Anterior cingulate cortex (tissue), 58 donors: ENCODE measurements at regions not wholly inside any gene's neighbourhood (a gene's known extent, or its start where the extent isn't known, plus 50 kb on each side); places are given as distances from the start of the nearest gene placed in this dataset.
A peak's percentile ranks its signal among the peaks of the same experiment; 100 is the strongest.
"Not testable (repeated sequence)": the region's sequence is repeated elsewhere in the genome, so short reads cannot be mapped to it uniquely, and the experiment has no call there.

Source experiments
- DNase-seq, 58 donors: peaks; one replicate each; lab custom pipeline; 2025; lab: John Stamatoyannopoulos, UW

DNA sequence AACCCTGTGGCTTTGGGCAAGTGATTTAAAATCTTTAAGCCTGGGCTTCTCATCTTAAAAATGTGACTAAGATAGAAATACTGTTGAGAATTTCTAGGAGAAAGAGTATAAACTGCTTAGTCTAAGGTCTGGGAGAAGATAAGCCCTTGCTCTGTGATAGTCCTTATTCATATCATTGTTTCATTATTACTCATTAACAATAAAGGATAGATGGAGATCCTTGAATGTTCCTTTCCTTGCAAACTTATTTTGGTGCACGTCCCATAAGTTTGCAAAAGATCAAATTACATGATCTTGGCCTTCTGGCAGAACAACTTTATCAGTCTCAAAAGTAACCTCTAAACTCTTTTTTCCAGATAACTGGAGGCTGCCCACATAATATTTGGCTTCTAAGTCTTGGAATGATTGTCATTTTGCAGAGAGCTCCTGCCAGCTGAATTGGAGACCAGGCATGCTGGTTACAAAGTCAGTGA, 138.3 kb downstream of the FAM124B start:
- no peak for DNase-seq

- no peak for DNase-seq
Observed at GRCh38 chr2:224261326-224261725, 140.6 kb downstream of the FAM124B start.

DNA sequence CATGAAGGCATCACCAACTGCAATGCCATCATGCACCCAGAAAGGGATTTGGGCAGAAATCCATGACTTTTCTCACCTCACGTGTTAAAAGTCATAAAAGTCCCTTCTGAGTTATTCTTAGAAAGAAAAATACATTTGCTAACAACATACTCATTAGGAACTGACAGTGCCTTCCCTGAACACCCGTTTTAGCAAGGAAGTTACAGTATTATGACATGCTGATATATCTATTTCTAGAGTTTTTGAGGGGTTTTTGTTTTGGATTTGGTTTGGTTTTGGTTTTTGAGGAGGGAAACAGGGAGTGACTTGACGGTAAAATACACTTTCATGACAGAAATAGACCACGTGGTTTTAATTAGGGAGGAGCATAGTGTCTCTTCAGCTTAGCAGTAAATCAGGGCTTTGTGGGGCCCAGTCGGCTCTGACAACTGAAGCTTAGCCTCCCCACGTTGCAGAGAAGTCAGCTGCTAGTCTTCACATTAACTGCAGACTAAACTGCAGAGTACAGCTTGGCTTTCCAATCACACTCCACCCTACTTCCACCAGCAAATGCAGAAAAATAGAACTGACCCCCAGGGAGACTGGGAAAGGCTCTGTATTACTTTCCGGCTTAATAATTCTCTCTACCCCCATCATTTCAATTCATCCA, 141.4 kb downstream of the FAM124B start:
- peak in 3 of 58 donors; percentile 1 to 16 (median 3) for DNase-seq

GRCh38 chr2:224259831-224260230, 142.1 kb downstream of the FAM124B start:
- DNase-seq: no peak

DNA sequence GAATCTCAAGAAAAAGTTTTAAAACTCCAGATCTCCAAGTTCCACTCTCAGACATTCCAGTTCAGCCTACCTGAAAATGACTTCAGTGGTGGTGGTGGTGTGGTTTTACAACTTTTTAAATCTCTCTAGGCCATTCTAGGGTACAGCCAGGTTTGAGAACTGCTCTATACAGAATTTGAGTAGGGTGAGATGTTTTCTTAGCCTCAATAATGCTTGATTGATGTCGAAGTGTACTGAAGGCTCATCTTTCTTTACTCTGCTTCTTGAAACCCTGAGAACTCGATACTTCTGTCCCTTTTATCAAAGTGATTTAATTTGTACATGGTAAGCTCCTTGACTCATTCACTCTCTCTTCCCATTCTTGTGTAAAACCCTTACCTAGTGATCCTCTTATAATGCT, 143.8 kb downstream of the FAM124B start:
- DNase-seq: no peak

DNA sequence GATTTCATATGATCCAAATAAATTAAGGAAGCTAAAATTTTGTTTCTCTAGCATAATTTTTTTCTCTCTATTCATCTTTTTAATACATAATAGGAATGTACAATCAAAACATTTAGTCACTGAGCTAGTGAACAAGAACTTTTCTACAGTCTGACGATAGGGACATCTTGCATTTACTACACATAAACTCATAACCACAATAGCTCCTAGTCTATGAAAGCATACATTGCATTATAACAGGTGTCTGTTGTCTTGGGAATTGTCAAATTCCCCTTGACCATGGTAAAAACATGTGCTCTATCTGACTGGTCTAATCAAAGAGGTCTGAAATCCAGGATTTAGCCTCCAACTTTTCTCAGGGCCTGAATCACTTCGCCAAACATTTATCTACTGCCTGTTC, 144.8 kb downstream of the FAM124B start:
- DNase-seq: no peak

DNA sequence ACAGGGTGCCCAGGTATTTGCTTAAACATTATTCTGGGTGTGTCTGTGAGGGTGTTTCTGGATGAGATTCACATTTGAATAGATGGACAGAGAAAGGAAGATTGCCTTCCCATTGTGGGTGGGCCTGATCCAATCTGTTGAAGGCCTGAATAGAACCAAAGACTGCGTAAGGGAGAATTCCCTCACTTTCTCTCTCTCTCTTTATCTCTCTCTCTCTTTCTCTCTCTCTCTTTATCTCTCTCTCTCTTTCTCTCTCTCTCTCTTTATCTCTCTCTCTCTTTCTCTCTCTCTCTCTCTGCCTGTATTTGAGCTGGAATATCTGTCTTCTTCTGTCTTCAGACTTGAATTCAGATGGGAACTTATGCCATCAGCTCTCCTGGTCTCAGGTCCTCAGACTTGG, 148.4 kb downstream of the FAM124B start:
- no peak for DNase-seq

GRCh38 chr2:224252631-224253030, 149.3 kb downstream of the FAM124B start:
- no peak for DNase-seq

DNA sequence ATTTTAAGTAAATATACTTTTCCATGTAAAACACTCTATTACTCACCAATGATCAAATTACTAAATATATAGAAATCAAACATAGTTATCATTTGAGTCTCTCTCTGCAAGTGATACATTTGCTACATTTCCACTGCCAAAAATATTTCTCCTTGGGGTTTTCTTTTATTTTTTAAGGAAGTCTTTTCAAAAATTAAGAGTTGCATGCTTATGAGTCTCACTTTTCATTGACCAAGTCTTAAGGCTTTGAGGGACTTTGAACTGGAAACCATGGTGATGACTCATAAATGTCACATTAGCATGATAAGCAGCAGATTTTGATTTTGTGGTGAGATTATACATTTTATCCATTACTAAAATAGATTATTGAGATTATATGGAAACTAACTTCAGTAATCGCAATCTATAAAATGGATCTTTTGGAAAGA, 152.9 kb downstream of the FAM124B start:
- no peak for DNase-seq

DNA sequence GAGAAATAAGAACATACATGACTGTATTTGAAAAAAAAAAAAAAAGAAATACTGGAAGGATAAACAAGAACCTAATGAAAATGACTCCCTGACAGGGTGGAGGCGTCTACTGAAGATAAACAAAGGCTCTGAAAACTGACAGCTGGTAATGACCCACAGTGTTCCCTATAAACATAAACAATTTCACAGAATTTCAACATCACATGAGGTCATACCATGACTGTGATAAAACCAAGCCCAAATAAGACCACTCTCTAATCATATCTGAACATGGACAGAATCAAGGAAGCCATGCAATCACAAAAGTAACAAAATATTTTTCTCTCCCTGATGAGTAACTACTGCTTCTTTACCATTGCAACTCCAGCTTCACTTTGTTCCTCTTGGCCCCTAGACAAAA, 159.3 kb downstream of the FAM124B start:
- DNase-seq: no peak

DNA sequence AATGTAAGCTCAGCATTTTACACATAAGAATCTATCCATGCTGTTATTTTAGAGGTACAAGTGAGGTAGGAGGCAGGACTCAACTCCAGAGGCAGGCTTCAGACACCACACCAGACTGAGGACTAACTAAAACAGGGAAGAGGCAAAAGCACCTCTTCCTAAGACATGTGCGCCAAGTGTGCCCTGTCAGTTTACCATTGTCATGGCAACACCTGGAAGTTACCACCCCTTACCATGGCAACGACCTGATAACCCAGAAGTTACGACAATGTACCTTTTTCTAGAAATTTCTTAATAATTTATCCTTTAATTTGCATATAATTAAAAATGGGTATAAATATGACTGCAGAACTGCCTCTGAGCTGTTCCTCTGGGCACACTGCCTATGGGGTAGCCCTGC, 160.1 kb downstream of the FAM124B start:
- no peak for DNase-seq

DNA sequence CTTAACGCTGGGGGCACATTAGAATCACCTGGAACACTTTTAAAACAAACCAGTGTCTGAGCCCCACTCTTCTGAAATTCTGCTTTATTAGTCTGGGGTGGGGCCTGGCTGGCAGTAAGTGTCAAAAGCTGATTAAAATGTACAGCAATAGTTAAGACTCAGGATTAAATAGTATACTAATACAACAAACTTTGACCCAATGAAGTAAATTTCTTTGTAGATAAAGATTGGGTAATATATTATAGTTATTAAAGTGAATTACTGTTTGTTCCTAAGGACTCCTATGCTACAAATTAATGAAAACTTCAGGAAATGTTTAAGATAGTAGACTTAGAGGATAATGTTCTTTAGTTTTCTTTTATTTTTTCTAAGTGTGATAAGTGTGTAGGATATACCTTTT, 160.9 kb downstream of the FAM124B start:
- DNase-seq: no peak

- no peak for DNase-seq
Observed at GRCh38 chr2:224223851-224224555, 177.9 kb downstream of the FAM124B start.

GRCh38 chr2:224222974-224223373, 178.9 kb downstream of the FAM124B start:
- no peak for DNase-seq

DNA sequence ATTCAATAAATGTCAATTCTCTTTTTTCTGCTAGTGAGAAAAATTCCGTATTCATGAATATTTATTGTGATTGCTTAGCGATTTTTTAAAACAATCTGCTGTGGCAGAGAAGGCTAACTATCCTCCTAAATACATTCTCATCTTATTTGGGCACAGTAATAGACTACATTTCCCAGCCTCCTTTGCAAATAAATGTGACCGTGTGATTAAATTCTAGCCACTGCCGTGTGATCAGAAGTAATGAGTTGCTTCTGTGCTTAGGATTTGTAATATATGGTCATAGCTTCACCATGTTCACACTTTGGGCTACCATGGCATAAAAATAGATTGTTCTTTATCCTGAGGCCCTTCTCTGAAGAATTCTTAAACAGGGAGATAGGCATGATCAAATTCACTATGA, 179.6 kb downstream of the FAM124B start:
- DNase-seq: no peak

GRCh38 chr2:224221455-224221913, 180.4 kb downstream of the FAM124B start:
- no peak for DNase-seq

DNA sequence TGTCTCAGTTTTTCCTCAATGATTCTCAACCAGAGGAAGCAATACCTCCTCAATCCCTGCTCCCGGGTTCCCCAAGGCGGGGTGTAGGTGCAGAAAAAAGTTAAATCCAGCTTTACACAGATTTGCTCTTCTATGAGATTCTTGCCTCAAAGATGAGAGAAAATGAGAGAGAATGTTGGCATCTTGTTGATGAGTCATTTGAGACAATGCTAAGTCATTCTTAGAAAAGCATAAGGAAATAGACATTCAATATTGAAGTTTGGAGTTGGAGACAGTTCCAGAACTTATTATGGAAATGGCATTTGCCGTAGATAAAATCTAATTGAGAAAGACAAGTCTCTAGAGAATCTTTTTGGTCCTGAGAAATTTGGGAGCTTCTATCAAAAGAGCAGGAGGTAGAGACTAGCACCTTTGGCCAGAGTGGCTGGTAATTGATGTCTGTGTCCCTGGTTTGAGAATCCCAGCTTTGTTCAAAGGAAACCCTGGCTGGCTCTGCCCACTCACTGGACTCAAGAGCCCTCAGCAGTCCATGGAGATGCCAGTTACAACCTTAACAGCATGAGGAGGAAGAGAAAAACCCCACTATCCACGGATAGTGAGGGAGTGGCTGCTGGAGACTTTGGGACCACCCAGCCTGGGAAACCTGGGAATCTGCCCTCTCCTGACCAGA, 181.2 kb downstream of the FAM124B start:
- no peak for DNase-seq

- DNase-seq: no peak
Observed at GRCh38 chr2:224219781-224220180, 180.7 kb upstream of the SERPINE2 start.

- DNase-seq: no peak
Observed at GRCh38 chr2:224217962-224218347, 178.9 kb upstream of the SERPINE2 start.

GRCh38 chr2:224217233-224217961, 178.3 kb upstream of the SERPINE2 start:
- no peak for DNase-seq

GRCh38 chr2:224215611-224216010, 176.5 kb upstream of the SERPINE2 start:
- DNase-seq: not testable (repeated sequence)
